Smooth muscle cell (in vitro differentiated cells): ENCODE measurements at regions not wholly inside any gene's neighbourhood (a gene's known extent, or its start where the extent isn't known, plus 50 kb on each side); places are given as distances from the start of the nearest gene placed in this dataset.

Experiments
- DNase-seq: peaks from one replicate; lab custom pipeline; 2025; ENCODE audit not compliant: unreplicated experiment; lab: John Stamatoyannopoulos, UW
- H2AFZ ChIP-seq: fragments of 200-600 bp; sonication (generic); 2 replicates; pipeline ENCODE4 v1.6.0; 2016; ENCODE audit warnings: antibody characterized with exemption, low read depth, mild to moderate bottlenecking
- H3F3A ChIP-seq: fragments of 200-600 bp; sonication (generic); 2 replicates; pipeline ENCODE4 v1.6.0; 2017; ENCODE audit warnings: antibody characterized with exemption, low read depth
- H3K27ac ChIP-seq: fragments of 200-600 bp; sonication (generic); 2 replicates; pipeline ENCODE4 v1.5.1; 2016; ENCODE audit warnings: low read depth, mild to moderate bottlenecking
- H3K27me3 ChIP-seq: fragments of 200-600 bp; sonication (generic); 2 replicates; pipeline ENCODE4 v1.6.1; 2016; ENCODE audit warnings: low read depth, mild to moderate bottlenecking
- H3K36me3 ChIP-seq: fragments of 200-600 bp; sonication (generic); 2 replicates; pipeline ENCODE4 v1.5.1; 2016; ENCODE audit warnings: low read depth
- H3K4me1 ChIP-seq: fragments of 200-600 bp; sonication (generic); 2 replicates; pipeline ENCODE4 v1.5.1; 2016; ENCODE audit warnings: low read depth
- H3K4me2 ChIP-seq: fragments of 200-600 bp; sonication (generic); 2 replicates; pipeline ENCODE4 v1.6.0; 2016; ENCODE audit warnings: mild to moderate bottlenecking
- H3K4me3 ChIP-seq: fragments of 200-600 bp; sonication (generic); 2 replicates; pipeline ENCODE4 v1.5.1; 2016; ENCODE audit warnings: mild to moderate bottlenecking
- H3K79me2 ChIP-seq: fragments of 200-600 bp; sonication (generic); 2 replicates; pipeline ENCODE4 v1.6.0; 2016; ENCODE audit warnings: low read depth, mild to moderate bottlenecking
- H3K9ac ChIP-seq: fragments of 200-600 bp; sonication (generic); 2 replicates; pipeline ENCODE4 v1.6.0; 2016; ENCODE audit warnings: low read depth
- H3K9me3 ChIP-seq: fragments of 200-600 bp; sonication (generic); replicated peaks from 2 replicates; pipeline ENCODE4 v1.5.1; 2016; ENCODE audit warnings: low read depth
- H4K20me1 ChIP-seq: fragments of 200-600 bp; sonication (generic); 2 replicates; pipeline ENCODE4 v1.6.0; 2016; ENCODE audit warnings: low read depth
- CTCF ChIP-seq: fragments of 200-600 bp; sonication (generic); IDR thresholded peaks from 2 replicates; pipeline ENCODE4 v1.5.1; 2017; ENCODE audit warnings: borderline replicate concordance, mild to moderate bottlenecking, antibody characterized with exemption; ENCODE audit not compliant: insufficient read depth, poor library complexity, severe bottlenecking
- WGBS: methylation state at CpG from one replicate; pipeline ENCODE4 v1.1.7; 2016; ENCODE audit warnings: low lambda C conversion rate; 5-methylcytosine and 5-hydroxymethylcytosine counted together

- Histone ChIP-seq H3K27me3 (no peaks in the 10 kb centered on the region), H2AFZ (no peak overlapping the region), H3K4me3 (no peak overlapping the region), H3F3A (no peaks in the 10 kb centered on the region), H3K9me3 (no peaks in the 10 kb centered on the region), H3K4me2 (no peak overlapping the region), H3K9ac (no peak overlapping the region), H4K20me1 (no peaks in the 10 kb centered on the region), H3K79me2 (no peaks in the 10 kb centered on the region), H3K27ac (peak overlapping the region; percentile 20), H3K4me1 (no peaks in the 10 kb centered on the region), H3K36me3 (no peaks in the 10 kb centered on the region)
- 60% methylated on average over 6 of the region's 6 CpGs for WGBS
- no peak for TF ChIP-seq CTCF
- DNase-seq = no peak
Measured at GRCh38 chr5:159412284-159413046, 82.2 kb upstream of the IL12B start.

DNA sequence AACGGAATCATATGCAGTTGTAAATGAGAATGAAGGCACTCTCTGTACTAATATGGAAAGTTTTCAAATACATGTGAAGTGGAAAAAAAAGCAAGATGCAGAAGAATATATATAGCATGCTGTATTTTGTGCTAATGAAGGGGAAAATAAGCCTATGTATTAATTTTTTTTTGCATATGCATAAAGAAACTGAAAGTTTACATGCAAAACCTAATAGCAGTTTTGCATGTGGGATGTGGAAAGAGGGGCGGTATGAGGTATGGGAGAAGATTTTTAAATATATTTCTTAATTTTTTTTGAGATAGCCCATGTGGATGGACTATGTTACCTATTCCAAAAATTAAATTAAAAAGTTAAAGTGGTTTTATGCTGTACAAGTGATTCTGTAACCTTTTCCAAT lies 83.7 kb upstream of the IL12B start:
- DNase-seq = no peak
- H3F3A ChIP-seq = no peaks in the 10 kb centered on the region
- no peak for TF ChIP-seq CTCF
- no peak overlapping the region for H3K27ac ChIP-seq
- no peak overlapping the region for H3K9ac ChIP-seq
- H3K79me2 ChIP-seq = no peaks in the 10 kb centered on the region
- H3K9me3 ChIP-seq = no peaks in the 10 kb centered on the region
- no peaks in the 10 kb centered on the region for H4K20me1 ChIP-seq
- H3K27me3 ChIP-seq = no peaks in the 10 kb centered on the region
- H3K4me2 ChIP-seq = no peak overlapping the region
- 96% methylated on average over 2 of the region's 2 CpGs for WGBS
- H3K4me1 ChIP-seq = no peaks in the 10 kb centered on the region
- H2AFZ ChIP-seq = no peak overlapping the region
- H3K36me3 ChIP-seq = no peaks in the 10 kb centered on the region
- no peak overlapping the region for H3K4me3 ChIP-seq

- no peak overlapping the region for H3K4me3 ChIP-seq
- H3F3A ChIP-seq = no peaks in the 10 kb centered on the region
- H4K20me1 ChIP-seq = no peaks in the 10 kb centered on the region
- peak; percentile 16 for DNase-seq
- no peaks in the 10 kb centered on the region for H3K27me3 ChIP-seq
- H3K4me1 ChIP-seq = no peaks in the 10 kb centered on the region
- no peak for TF ChIP-seq CTCF
- 26% methylated on average over 11 of the region's 11 CpGs for WGBS
- H3K79me2 ChIP-seq = no peaks in the 10 kb centered on the region
- peak overlapping the region; percentile 80 for H3K9ac ChIP-seq
- H3K4me2 ChIP-seq = peak overlapping the region; percentile 52
- no peaks in the 10 kb centered on the region for H3K9me3 ChIP-seq
- no peak overlapping the region for H2AFZ ChIP-seq
- H3K36me3 ChIP-seq = no peaks in the 10 kb centered on the region
- peak overlapping the region; percentile 93 for H3K27ac ChIP-seq
Measured at GRCh38 chr5:159415301-159415937, 85.1 kb upstream of the IL12B start.
